ENCODE measurements at regions not wholly inside any gene's neighbourhood (a gene's known extent, or its start where the extent isn't known, plus 50 kb on each side); places are given as distances from the start of the nearest gene placed in this dataset.

GRCh38 chr4:64876021-64876420 lies 466.8 kb upstream of the TECRL start:
- TF ChIP-seq CTCF (IDR thresholded peaks at IDR 0.05) (no peak), POLR2AphosphoS5 (IDR thresholded peaks at IDR 0.05; ENCODE audit: low read depth, low read length) (no peak), SIN3A (IDR thresholded peaks at IDR 0.05; ENCODE audit: borderline replicate concordance, insufficient read depth, low read depth, low read length) (no peak)

Data from Panc1 (cell line).